ENCODE measurements at regions not wholly inside any gene's neighbourhood (a gene's known extent, or its start where the extent isn't known, plus 50 kb on each side); places are given as distances from the start of the nearest gene placed in this dataset.
"Not testable (repeated sequence)": the region's sequence is repeated elsewhere in the genome, so short reads cannot be mapped to it uniquely, and the experiment has no call there.

DNA sequence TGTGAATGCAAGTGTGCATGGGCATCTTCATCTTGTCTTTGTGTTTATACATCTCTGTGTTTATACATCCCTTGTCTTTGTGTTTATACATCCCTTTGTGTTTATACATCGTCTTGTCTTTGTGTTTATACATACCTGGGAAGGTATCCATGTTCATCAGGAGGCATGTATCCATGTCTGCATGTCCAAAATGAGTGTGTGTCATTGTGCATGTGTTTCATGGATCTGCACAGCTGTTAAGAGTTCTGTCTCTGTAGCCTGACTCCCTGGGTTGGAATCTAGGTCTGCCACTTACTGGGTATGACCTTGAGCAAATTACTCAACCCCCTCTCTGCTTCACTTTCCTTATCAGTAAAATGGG is 50.1 kb upstream of the SIRPA start:
- DNase-seq: no peak

- no peak for DNase-seq
Observed at GRCh38 chr20:1844325-1845162, 50.7 kb upstream of the SIRPA start.

DNA sequence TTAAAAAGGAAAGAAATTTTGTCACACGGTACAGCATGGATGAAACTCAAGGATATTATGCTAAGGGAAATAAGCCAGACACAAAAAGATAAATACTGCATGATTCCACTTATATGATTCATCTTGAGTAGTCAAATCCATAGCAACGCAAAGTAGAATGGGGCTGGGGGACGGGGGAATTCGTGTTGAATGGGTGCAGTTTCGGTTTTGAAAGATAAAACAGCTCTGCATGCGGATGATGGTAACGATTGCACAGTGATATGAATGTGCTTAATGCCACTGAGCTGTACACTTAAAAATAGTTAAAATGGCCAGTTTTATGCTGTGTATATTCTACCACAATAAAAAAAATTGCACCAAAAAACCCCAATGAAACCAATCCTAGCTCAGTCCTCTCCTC is 52.9 kb upstream of the SIRPA start:
- DNase-seq: no peak

DNA sequence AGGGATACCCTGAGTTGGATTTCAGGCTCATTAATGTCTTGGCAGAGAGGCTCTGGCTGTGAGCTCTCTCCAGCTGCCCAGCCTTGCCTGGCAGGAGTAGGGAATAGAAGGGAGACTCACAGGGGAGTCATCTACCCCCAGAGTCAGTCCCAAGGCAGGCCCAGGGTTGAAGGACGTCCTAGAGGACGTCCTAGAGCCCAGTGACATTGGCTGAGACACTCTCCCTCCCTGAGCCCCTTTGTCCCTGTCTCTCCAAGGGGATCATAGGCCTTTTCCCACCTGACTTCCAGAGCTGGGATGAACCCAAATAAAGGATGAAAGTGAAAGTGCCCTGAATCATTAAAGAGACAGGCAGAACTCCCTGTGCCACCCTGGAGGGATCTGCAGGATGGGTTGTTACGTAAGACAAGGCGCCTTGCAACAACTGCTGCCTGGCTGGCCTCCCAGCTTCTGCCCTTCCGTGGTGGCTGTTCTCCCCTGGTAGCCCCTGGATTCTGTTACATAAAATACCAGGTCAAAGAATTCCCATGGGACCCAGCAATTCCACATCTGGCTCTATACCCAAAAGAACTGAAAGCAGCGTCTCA is 53.6 kb upstream of the SIRPA start:
- no peak for DNase-seq

- DNase-seq: no peak
Observed at GRCh38 chr20:1840817-1841553, 54.2 kb upstream of the SIRPA start.

DNA sequence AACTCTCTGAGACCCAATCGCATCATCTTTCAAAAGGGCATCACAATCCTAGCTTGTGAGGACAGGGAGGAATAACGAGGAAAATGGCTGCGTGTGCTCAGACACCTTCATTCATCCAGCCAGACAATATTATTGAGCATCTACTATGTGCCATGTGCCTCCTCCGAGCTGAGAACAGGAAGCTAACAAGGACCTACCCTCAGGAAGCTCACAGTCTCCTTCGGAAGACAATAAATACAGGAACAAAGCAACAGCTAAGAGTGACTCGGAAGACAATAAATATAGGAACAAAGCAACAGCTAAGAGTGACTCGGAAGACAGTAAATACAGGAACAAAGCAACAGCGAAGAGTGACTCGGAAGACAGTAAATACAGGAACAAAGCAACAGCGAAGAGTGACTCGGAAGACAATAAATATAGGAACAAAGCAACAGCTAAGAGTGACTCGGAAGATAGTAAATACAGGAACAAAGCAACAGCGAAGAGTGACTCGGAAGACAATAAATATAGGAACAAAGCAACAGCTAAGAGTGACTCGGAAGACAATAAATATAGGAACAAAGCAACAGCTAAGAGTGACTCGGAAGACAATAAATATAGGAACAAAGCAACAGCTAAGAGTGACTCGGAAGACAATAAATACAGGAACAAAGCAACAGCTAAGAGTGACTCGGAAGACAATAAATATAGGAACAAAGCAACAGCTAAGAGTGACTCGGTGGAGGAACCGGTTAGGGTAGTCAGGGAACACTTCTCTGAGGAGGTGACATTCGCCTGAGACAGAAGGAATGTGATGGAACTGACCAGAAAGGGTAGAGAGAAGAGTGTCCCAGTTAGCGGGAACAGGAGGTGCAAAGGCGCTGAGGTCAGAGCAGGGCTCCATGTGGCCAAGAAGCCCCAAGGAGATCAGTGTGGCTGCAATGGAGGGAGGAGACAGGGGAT is 55.6 kb upstream of the SIRPA start:
- DNase-seq: not testable (repeated sequence)

DNA sequence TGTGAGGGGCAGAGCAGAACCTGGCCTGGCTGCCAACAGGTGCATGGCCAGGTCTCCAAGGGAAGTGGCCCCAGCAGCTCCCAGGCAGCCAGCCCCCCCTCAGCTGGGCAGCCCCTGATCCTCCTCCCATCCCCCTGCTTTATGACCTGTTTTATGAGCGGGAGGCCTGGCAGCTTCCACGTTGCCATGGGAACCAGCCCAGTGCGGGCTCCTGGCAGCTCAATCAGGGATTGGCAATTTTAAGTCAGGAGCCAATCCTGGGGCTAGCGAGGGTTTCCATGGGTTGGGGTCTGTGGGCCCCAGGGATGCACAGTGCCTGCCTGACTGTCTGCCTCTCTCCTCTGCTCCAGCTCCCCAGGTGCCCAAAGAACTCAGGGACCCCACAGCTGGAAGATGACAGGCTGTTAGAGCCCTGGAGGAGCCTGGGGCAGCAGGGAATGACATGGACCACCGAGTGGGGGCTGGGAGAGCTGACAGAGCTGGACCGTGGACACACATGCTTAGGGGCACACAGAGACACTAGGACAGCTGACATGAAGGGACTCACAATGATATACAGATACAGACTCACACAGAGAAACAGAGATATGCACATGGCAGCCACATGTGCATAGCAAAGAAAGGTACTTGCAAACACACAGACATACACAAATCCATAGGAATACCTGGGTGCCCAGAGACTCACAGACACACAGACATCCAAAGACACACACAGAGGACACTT is 56.5 kb upstream of the SIRPA start:
- DNase-seq: no peak

DNA sequence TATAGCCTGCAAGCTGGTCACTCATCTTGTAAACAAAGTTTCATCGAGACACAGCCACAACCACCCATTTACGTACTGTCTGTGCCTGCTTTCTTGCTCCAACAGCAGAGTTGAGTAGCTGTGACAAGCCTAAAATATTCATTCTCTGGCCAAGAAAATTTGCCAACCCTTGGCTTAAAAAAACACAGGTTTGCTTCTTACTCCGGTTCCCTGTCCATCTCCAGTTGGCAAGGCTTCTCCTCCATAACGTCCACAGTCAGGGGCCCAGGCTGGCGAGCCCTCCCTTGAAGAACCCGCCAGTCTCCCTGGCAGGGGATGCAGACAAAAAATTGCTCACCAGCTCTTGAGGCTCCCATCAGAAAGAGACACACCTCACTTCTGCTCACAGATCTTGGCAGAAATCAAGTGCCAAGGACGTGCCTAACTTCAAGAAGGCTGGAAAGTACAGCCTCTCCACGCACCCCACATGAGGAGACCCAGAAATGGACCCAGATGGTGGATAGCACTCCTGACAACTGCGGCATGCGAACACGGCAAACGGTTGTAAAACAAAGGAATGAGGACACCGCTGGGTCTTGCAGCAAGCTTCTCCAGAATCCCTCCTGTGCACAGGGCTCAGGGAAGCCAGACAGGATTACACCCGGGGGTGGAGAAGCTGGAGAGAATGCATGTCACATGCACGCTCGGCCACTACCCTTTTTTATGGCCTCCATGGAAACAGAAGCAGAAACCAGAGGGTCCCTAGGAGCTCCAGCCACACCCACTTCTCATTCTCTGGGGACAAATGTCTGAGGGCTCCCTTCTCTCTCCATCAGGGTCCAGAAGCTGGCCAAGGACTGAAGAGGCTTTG is 59.8 kb upstream of the SIRPA start:
- DNase-seq: no peak

- DNase-seq: no peak
Observed at GRCh38 chr20:1833728-1834726, 61.2 kb upstream of the SIRPA start.

- no peak for DNase-seq
Observed at GRCh38 chr20:1833216-1833615, 62.0 kb upstream of the SIRPA start.

DNA sequence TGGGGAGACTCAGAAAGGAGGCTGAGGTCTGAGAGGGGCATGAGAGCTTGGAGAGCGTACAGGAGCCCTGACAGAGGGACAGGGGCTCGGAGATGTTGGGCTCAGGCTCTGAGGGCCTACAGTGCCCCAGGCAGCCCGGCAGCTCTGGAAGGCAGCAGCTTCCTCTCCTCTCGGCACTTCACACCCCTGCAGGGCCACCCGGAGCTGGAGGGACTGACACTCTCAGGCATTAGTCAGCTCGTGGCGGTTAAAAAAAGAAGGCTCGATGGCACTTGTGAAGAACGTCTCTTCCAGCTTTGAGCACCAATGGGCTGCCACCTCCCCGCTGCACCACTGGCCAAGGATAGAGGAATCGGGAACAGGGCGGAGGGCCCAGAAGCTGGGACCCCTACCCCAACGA is 62.6 kb upstream of the SIRPA start:
- no peak for DNase-seq

DNA sequence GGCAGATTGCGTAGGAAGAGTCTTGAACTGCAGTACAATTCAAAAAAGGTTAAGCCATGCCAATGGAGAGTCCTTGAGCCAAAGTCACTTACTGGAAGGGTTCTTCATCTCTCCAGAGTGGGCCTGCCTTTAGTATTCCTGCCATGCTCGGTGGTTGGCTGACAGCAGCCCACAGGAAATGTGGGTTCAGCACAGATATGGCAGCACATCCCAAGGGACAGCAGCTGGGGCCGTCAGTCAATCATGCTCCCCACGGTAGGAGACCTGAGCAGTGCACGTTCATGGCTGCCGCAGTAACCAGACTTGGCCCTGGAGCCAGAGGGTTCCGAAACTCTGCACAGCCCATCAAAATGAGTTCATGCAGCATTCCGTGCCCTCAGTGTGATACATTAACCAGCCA is 63.6 kb upstream of the SIRPA start:
- no peak for DNase-seq

DNA sequence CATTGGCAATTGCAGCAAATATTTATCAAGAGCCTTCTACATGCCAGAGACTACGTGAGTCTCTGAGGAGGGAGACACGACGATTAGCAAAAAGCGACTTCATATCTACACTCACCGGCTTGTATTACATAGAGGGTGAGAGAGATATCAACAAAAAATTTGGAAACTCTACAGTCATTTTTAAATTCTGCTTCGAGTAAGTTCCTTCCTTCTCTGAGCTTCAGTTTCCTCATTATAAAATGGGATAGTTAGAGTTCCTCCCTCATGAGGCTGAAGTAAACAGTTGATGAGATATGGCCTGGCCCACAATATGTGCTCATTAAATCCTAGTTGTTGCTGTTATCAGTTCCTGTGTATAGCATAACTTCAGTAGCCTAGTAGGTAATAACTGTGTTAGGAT is 64.1 kb upstream of the SIRPA start:
- no peak for DNase-seq

DNA sequence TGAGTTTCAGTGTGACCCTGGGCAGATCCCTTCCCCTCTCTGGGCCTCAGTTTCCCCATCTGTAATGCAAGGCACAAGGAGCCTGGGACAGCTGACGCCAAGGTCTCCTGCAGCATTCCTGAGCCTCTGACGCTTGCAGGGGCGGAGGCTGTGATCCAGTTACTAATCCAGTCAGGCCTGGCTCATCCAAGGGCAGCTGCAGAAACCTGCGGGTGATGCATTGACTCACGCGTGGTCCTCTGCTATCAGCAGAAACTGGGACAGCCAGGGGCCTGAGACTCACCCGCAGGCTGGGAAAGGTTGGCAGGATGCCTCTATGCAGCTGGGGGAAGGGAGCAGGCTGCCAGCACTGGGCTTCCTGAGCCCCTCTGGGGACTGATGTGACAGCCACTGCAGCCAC is 65.0 kb upstream of the SIRPA start:
- DNase-seq: no peak

GRCh38 chr20:1829531-1829930 is 65.7 kb upstream of the SIRPA start:
- DNase-seq: no peak

- DNase-seq: no peak
Observed at GRCh38 chr20:1828786-1829131, 66.4 kb upstream of the SIRPA start.

- no peak for DNase-seq
Observed at GRCh38 chr20:1827974-1828785, 67.0 kb upstream of the SIRPA start.

- no peak for DNase-seq
Observed at GRCh38 chr20:1827510-1827973, 67.7 kb upstream of the SIRPA start.

DNA sequence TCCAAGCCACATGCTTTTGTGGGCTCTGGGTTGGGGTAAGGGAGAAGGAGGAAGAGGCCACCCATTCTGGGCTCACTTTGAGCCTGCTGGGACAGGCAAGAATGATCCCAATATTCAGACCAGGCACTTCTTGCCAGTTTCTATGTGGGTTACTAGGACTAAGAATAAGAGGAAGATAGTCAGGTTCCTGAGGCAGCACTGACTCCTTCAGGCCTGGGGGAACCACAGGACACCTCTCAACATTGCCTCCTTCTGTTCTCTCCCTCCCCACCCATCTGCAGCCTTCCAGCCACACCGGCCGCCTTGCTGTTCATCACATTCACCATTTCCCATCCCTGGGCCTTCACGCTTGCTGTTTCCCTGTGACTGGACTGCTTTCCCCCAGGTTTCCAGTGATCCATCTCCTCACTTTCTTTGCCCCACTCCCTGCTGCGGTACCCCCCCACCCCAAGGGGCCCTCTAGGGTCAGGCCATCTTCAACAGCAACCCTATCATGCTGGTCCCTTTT is 69.2 kb upstream of the SIRPA start:
- DNase-seq: no peak

Measured in NCI-H1694 (cell line).